H9 (cell line): ENCODE measurements at regions not wholly inside any gene's neighbourhood (a gene's known extent, or its start where the extent isn't known, plus 50 kb on each side); places are given as distances from the start of the nearest gene placed in this dataset.

ENCODE experiments used
- DNase-seq: peaks from one replicate; pipeline ENCODE4 v3.0.0-alpha.2; 2017
- H2AFZ ChIP-seq: one replicate; pipeline ENCODE4 v1.6.1; 2013; ENCODE audit warnings: mild to moderate bottlenecking, low read length, control low read depth, moderate library complexity
- H2AK5ac ChIP-seq: 2 replicates; pipeline ENCODE4 v1.6.1; 2013; ENCODE audit warnings: low read length, control low read depth, mixed read lengths; ENCODE audit not compliant: insufficient read length
- H2BK120ac ChIP-seq: one replicate; pipeline ENCODE4 v1.6.1; 2013; ENCODE audit warnings: low read depth, mild to moderate bottlenecking, low read length, control low read depth, inconsistent platforms; ENCODE audit not compliant: poor library complexity, severe bottlenecking
- H2BK12ac ChIP-seq: 2 replicates; pipeline ENCODE4 v1.6.1; 2013; ENCODE audit warnings: low read length, control low read depth, mixed read lengths, low read depth; ENCODE audit not compliant: insufficient read length
- H2BK15ac ChIP-seq: 2 replicates; pipeline ENCODE4 v1.6.1; 2013; ENCODE audit warnings: low read depth, low read length, control low read depth
- H2BK20ac ChIP-seq: one replicate; pipeline ENCODE4 v1.6.1; 2013; ENCODE audit warnings: low read depth, mild to moderate bottlenecking, low read length, control low read depth, inconsistent platforms; ENCODE audit not compliant: poor library complexity, severe bottlenecking
- H2BK5ac ChIP-seq: 2 replicates; pipeline ENCODE4 v1.6.1; 2013; ENCODE audit warnings: low read length, control low read depth, mixed read lengths; ENCODE audit not compliant: insufficient read length
- H3K14ac ChIP-seq: 2 replicates; pipeline ENCODE4 v1.6.1; 2013; ENCODE audit warnings: low read length, control low read depth; ENCODE audit not compliant: insufficient read depth
- H3K18ac ChIP-seq: 2 replicates; pipeline ENCODE4 v1.6.1; 2013; ENCODE audit warnings: low read depth, mild to moderate bottlenecking, mixed read lengths, low read length, control low read depth; ENCODE audit not compliant: insufficient read length
- H3K23ac ChIP-seq: 2 replicates; pipeline ENCODE4 v1.6.1; 2013; ENCODE audit warnings: low read length, control low read depth, mixed read lengths, low read depth; ENCODE audit not compliant: insufficient read length
- H3K23me2 ChIP-seq: 2 replicates; pipeline ENCODE4 v1.6.1; 2013; ENCODE audit warnings: low read depth, mild to moderate bottlenecking, mixed read lengths, low read length, control low read depth; ENCODE audit not compliant: insufficient read length, poor library complexity, severe bottlenecking
- H3K27ac ChIP-seq: 2 replicates; pipeline ENCODE4 v1.5.1; 2013; ENCODE audit warnings: low read length, control low read depth, mixed read lengths, low read depth; ENCODE audit not compliant: insufficient read length
- H3K27me3 ChIP-seq: 2 replicates; pipeline ENCODE4 v1.6.1; 2013; ENCODE audit warnings: low read length, control low read depth, inconsistent platforms; ENCODE audit not compliant: insufficient read depth
- H3K4ac ChIP-seq: 2 replicates; pipeline ENCODE4 v1.6.1; 2013; ENCODE audit warnings: low read depth, mild to moderate bottlenecking, control low read depth, inconsistent platforms, low read length, moderate library complexity
- H3K4me1 ChIP-seq: 2 replicates; pipeline ENCODE4 v1.6.1; 2013; ENCODE audit warnings: low read length, control low read depth, inconsistent platforms; ENCODE audit not compliant: insufficient read depth
- H3K4me2 ChIP-seq: 2 replicates; pipeline ENCODE4 v1.6.1; 2013; ENCODE audit warnings: low read length, control low read depth, mixed read lengths; ENCODE audit not compliant: insufficient read length, insufficient read depth
- H3K56ac ChIP-seq: 2 replicates; pipeline ENCODE4 v1.6.1; 2013; ENCODE audit warnings: low read depth, mild to moderate bottlenecking, mixed read lengths, low read length, control low read depth; ENCODE audit not compliant: insufficient read length
- H3K79me1 ChIP-seq: 2 replicates; pipeline ENCODE4 v1.6.1; 2013; ENCODE audit warnings: low read depth, mild to moderate bottlenecking, moderate library complexity, low read length, control low read depth, inconsistent platforms; ENCODE audit not compliant: insufficient read depth, poor library complexity, severe bottlenecking
- H3K79me2 ChIP-seq: 2 replicates; pipeline ENCODE4 v1.6.1; 2013; ENCODE audit warnings: low read length, control low read depth, inconsistent platforms; ENCODE audit not compliant: insufficient read depth
- H3K9ac ChIP-seq: 2 replicates; pipeline ENCODE4 v1.6.1; 2013; ENCODE audit warnings: low read length, control low read depth, mixed read lengths; ENCODE audit not compliant: insufficient read length; ENCODE audit errors: extremely low read depth
- H3K9me3 ChIP-seq: one replicate; pipeline ENCODE4 v1.6.1; 2013; ENCODE audit warnings: low read depth, low read length, inconsistent platforms; ENCODE audit not compliant: control insufficient read depth
- H3T11ph ChIP-seq: one replicate; pipeline ENCODE4 v1.6.1; 2013; ENCODE audit warnings: mild to moderate bottlenecking, low read length, control low read depth, inconsistent platforms
- H4K20me1 ChIP-seq: one replicate; pipeline ENCODE4 v1.6.1; 2013; ENCODE audit not compliant: control insufficient read depth, insufficient read length, insufficient read depth
- H4K5ac ChIP-seq: 2 replicates; pipeline ENCODE4 v1.6.1; 2013; ENCODE audit warnings: low read depth, mild to moderate bottlenecking, mixed read lengths, low read length, control low read depth; ENCODE audit not compliant: insufficient read length
- H4K8ac ChIP-seq: replicated peaks from 2 replicates; pipeline ENCODE4 v1.6.1; 2013; ENCODE audit warnings: low read length, control low read depth, mixed read lengths, low read depth; ENCODE audit not compliant: insufficient read length
- H4K91ac ChIP-seq: 2 replicates; pipeline ENCODE4 v1.6.1; 2013; ENCODE audit warnings: low read depth, mild to moderate bottlenecking, moderate library complexity, mixed read lengths, low read length, control low read depth; ENCODE audit not compliant: insufficient read length
- H3K27ac Mint-ChIP-seq, 3 experiments: 2 replicates in 2 of 3; 3 replicates in 1 of 3; pipeline ENCODE4 v1.8.0; 2020 to 2021; ENCODE audit warnings: mixed read lengths in 3 of 3, mild to moderate bottlenecking in 1 of 3, moderate library complexity in 1 of 3
- H3K27me3 Mint-ChIP-seq: 2 replicates; pipeline ENCODE4 v1.8.0; 2021; ENCODE audit warnings: low read depth, mild to moderate bottlenecking, moderate library complexity, mixed read lengths
- H3K36me3 Mint-ChIP-seq, 3 experiments: 2 replicates in 2 of 3; 3 replicates in 1 of 3; pipeline ENCODE4 v1.8.0; 2020 to 2021; ENCODE audit warnings: low read depth in 3 of 3, mixed read lengths in 3 of 3; ENCODE audit not compliant: insufficient read depth in 1 of 3
- H3K4me1 Mint-ChIP-seq, 2 experiments: 2 replicates each; pipeline ENCODE4 v1.8.0; 2020; ENCODE audit warnings: mixed read lengths in 2 of 2
- H3K4me3 Mint-ChIP-seq, 2 experiments: 2 replicates in 1 of 2; 3 replicates in 1 of 2; pipeline ENCODE4 v1.8.0; 2020 to 2021; ENCODE audit warnings: mild to moderate bottlenecking in 2 of 2, mixed read lengths in 2 of 2, moderate library complexity in 1 of 2
- H3K9me3 Mint-ChIP-seq, 2 experiments: 2 replicates in 1 of 2; 3 replicates in 1 of 2; pipeline ENCODE4 v1.8.0; 2020; ENCODE audit warnings: mild to moderate bottlenecking in 2 of 2, mixed read lengths in 2 of 2, moderate library complexity in 1 of 2
- CTCF ChIP-seq: fragments of 200-600 bp; sonication (generic); conservative IDR thresholded peaks from 3 replicates; pipeline ENCODE4 v1.8.0; 2021; ENCODE audit warnings: antibody characterized with exemption, mild to moderate bottlenecking
- WGBS: extraction: QIAGEN DNeasy Blood & Tissue Kit; methylation state at CpG from one replicate; pipeline ENCODE4 v1.1.7; 2013; ENCODE audit warnings: missing lambda C conversion rate, low lambda C conversion rate, mixed read lengths; ENCODE audit not compliant: insufficient read length; ENCODE audit errors: extremely low coverage; 5-methylcytosine and 5-hydroxymethylcytosine counted together

- Mint-ChIP-seq H3K4me3 (no peak overlapping the region), H3K9me3 (no peaks in the 10 kb centered on the region), H3K27ac (no peak overlapping the region), H3K4me1 (peaks cover 17 to 24% of the 10 kb centered on the region in 2 experiments), H3K36me3 (no peaks in the 10 kb centered on the region; a peak in 1 of 7 replicates), H3K27me3 (peaks cover 49% of the 10 kb centered on the region)
- H3K23me2 ChIP-seq, result no peaks in the 10 kb centered on the region
- H3K56ac ChIP-seq, result no peak overlapping the region
- H4K8ac ChIP-seq, result no peak overlapping the region
- no peak overlapping the region for H3K23ac ChIP-seq
- no peak overlapping the region for H3K18ac ChIP-seq
- H3K9me3 ChIP-seq, result no peaks in the 10 kb centered on the region
- TF ChIP-seq CTCF, result no peak
- no peak for DNase-seq
- no peaks in the 10 kb centered on the region for H3K79me1 ChIP-seq
- no peak overlapping the region for H2BK120ac ChIP-seq
- no peak overlapping the region for H4K91ac ChIP-seq
- no peaks in the 10 kb centered on the region for H4K20me1 ChIP-seq
- no peak overlapping the region for H3K9ac ChIP-seq
- H2BK12ac ChIP-seq, result no peak overlapping the region
- no peak overlapping the region for H2BK15ac ChIP-seq
- no CpG with 5 or more reads among the region's 6 CpGs for WGBS
- no peak overlapping the region for H4K5ac ChIP-seq
- H3K27me3 ChIP-seq, result no peaks in the 10 kb centered on the region
- H3T11ph ChIP-seq, result no peak overlapping the region
- H2AK5ac ChIP-seq, result no peak overlapping the region
- no peak overlapping the region for H3K4me2 ChIP-seq
- H2AFZ ChIP-seq, result no peak overlapping the region
- no peak overlapping the region for H3K4ac ChIP-seq
- peaks cover 12% of the 10 kb centered on the region; the same call in 1 of the 2 replicates for H3K4me1 ChIP-seq
- no peak overlapping the region for H2BK20ac ChIP-seq
- no peak overlapping the region for H3K14ac ChIP-seq
- H3K79me2 ChIP-seq, result no peaks in the 10 kb centered on the region
- H2BK5ac ChIP-seq, result no peak overlapping the region
- H3K27ac ChIP-seq, result no peak overlapping the region
Observed at GRCh38 chr11:115929618-115930129, 425.5 kb upstream of the CADM1 start.
